HG02884 (cell line): ENCODE measurements at regions not wholly inside any gene's neighbourhood (a gene's known extent, or its start where the extent isn't known, plus 50 kb on each side); places are given as distances from the start of the nearest gene placed in this dataset.
A peak's percentile ranks its signal among the peaks of the same experiment; 100 is the strongest.

ENCODE experiments used
- ATAC-seq: cut with Tn5 transposase; IDR thresholded peaks from one replicate; pipeline ENCODE4 v1.9.1; 2021; ENCODE audit warnings: mild to moderate bottlenecking, moderate library complexity; ENCODE audit not compliant: unreplicated experiment

GRCh38 chr1:217313096-217313495, 317.8 kb downstream of the GPATCH2 start:
- no peak for ATAC-seq

GRCh38 chr1:217311766-217312165, 319.1 kb downstream of the GPATCH2 start:
- no peak for ATAC-seq

GRCh38 chr1:217311269-217311668, 319.6 kb downstream of the GPATCH2 start:
- no peak for ATAC-seq

GRCh38 chr1:217281332-217281731, 349.6 kb downstream of the GPATCH2 start:
- ATAC-seq: no peak

GRCh38 chr1:217275655-217276398, 355.1 kb downstream of the GPATCH2 start:
- ATAC-seq: no peak

- ATAC-seq: peak; percentile 37
Observed at GRCh38 chr1:217274927-217275654, 355.8 kb downstream of the GPATCH2 start.

- no peak for ATAC-seq
Observed at GRCh38 chr1:217274416-217274815, 356.5 kb downstream of the GPATCH2 start.

- no peak for ATAC-seq
Observed at GRCh38 chr1:217273866-217274265, 357.0 kb downstream of the GPATCH2 start.

- no peak for ATAC-seq
Observed at GRCh38 chr1:217272385-217272784, 358.5 kb downstream of the GPATCH2 start.

GRCh38 chr1:217270101-217270500, 360.8 kb downstream of the GPATCH2 start:
- no peak for ATAC-seq

- ATAC-seq: no peak
Observed at GRCh38 chr1:217268058-217268457, 362.8 kb downstream of the GPATCH2 start.

- no peak for ATAC-seq
Observed at GRCh38 chr1:217261636-217262035, 369.3 kb downstream of the GPATCH2 start.

GRCh38 chr1:217260676-217261075, 370.2 kb downstream of the GPATCH2 start:
- ATAC-seq: no peak

GRCh38 chr1:217253985-217254384, 376.9 kb downstream of the GPATCH2 start:
- ATAC-seq: no peak

GRCh38 chr1:217253351-217253750, 377.5 kb downstream of the GPATCH2 start:
- ATAC-seq: no peak

- ATAC-seq: no peak
Observed at GRCh38 chr1:217251121-217251520, 379.8 kb downstream of the GPATCH2 start.

GRCh38 chr1:217249857-217250256, 381.0 kb downstream of the GPATCH2 start:
- ATAC-seq: no peak

- no peak for ATAC-seq
Observed at GRCh38 chr1:217244971-217245370, 385.9 kb downstream of the GPATCH2 start.

GRCh38 chr1:217240656-217241055, 390.2 kb downstream of the GPATCH2 start:
- no peak for ATAC-seq

GRCh38 chr1:217238945-217239344, 391.9 kb downstream of the GPATCH2 start:
- ATAC-seq: no peak

- ATAC-seq: no peak
Observed at GRCh38 chr1:217230412-217230811, 400.5 kb downstream of the GPATCH2 start.

- no peak for ATAC-seq
Observed at GRCh38 chr1:217228689-217229088, 402.2 kb downstream of the GPATCH2 start.
